GM20000 (cell line): ENCODE measurements at regions not wholly inside any gene's neighbourhood (a gene's known extent, or its start where the extent isn't known, plus 50 kb on each side); places are given as distances from the start of the nearest gene placed in this dataset.

Experiments
- DNase-seq: peaks from one replicate; pipeline ENCODE4 v3.0.0; 2012; ENCODE audit warnings: low spot score
- CTCF ChIP-seq: IDR thresholded peaks from 2 replicates; pipeline ENCODE4 v1.5.1; 2012; ENCODE audit warnings: mild to moderate bottlenecking, control low read depth; ENCODE audit errors: extremely low read depth, missing control alignments

GRCh38 chr3:115513416-115513800, 109.9 kb upstream of the GAP43 start:
- DNase-seq = no peak

GRCh38 chr3:115517457-115518050, 105.8 kb upstream of the GAP43 start:
- DNase-seq = no peak
- TF ChIP-seq CTCF = no peak

More at GRCh38 chr3:115513416-115513800, 109.9 kb upstream of the GAP43 start:
- TF ChIP-seq CTCF = no peak

- no peak for TF ChIP-seq CTCF
- DNase-seq = no peak
Measured at GRCh38 chr3:115518100-115518852, 105.0 kb upstream of the GAP43 start.

- no peak for DNase-seq
- no peak for TF ChIP-seq CTCF
Measured at GRCh38 chr3:115520241-115520640, 103.1 kb upstream of the GAP43 start.

- no peak for DNase-seq
- no peak for TF ChIP-seq CTCF
Measured at GRCh38 chr3:115520651-115521245, 102.6 kb upstream of the GAP43 start.

GRCh38 chr3:115523458-115523857, 99.9 kb upstream of the GAP43 start:
- TF ChIP-seq CTCF = no peak

GRCh38 chr3:115524549-115524948, 98.8 kb upstream of the GAP43 start:
- TF ChIP-seq CTCF = no peak
- no peak for DNase-seq

More at GRCh38 chr3:115523458-115523857, 99.9 kb upstream of the GAP43 start:
- no peak for DNase-seq
